Fibroblast of mammary gland (primary cell): ENCODE measurements at regions not wholly inside any gene's neighbourhood (a gene's known extent, or its start where the extent isn't known, plus 50 kb on each side); places are given as distances from the start of the nearest gene placed in this dataset.

Experiments
- DNase-seq: peaks from one replicate; pipeline ENCODE4 v3.0.0-alpha.2; 2010; ENCODE audit warnings: low read depth
- H3K4me3 ChIP-seq: 2 replicates; pipeline ENCODE4 v1.5.1; 2011; ENCODE audit warnings: low read depth, mild to moderate bottlenecking, low read length, moderate library complexity; ENCODE audit not compliant: control insufficient read depth
- TF ChIP-seq, protein P1 (sequence below): conservative IDR thresholded peaks from 2 replicates; pipeline ENCODE4 v1.5.1; 2011; ENCODE audit warnings: low read depth, low read length, inconsistent platforms; ENCODE audit not compliant: control insufficient read depth, insufficient read depth

DNA sequence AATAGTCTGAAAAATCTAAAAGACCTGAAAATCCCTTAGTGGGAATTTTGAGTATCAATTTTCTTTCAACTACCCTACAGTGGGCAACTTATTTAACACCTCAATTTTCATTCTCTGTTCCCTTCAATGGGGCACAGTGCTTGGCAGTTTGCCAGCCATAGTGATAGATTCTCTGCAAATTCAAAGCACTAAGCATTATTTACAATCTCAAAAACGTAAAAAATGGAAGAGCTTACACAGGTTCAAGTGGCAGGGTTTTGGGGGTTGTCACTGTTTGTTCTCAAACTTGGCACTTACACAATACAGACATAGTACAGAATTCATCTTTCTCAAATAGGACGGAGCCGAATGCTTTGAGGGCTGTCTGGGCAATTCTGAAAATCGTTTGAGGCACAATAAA, 515.0 kb downstream of the EFNA5 start:
- no peak for DNase-seq
- H3K4me3 ChIP-seq, result no peak overlapping the region
- TF ChIP-seq, protein P1, sequence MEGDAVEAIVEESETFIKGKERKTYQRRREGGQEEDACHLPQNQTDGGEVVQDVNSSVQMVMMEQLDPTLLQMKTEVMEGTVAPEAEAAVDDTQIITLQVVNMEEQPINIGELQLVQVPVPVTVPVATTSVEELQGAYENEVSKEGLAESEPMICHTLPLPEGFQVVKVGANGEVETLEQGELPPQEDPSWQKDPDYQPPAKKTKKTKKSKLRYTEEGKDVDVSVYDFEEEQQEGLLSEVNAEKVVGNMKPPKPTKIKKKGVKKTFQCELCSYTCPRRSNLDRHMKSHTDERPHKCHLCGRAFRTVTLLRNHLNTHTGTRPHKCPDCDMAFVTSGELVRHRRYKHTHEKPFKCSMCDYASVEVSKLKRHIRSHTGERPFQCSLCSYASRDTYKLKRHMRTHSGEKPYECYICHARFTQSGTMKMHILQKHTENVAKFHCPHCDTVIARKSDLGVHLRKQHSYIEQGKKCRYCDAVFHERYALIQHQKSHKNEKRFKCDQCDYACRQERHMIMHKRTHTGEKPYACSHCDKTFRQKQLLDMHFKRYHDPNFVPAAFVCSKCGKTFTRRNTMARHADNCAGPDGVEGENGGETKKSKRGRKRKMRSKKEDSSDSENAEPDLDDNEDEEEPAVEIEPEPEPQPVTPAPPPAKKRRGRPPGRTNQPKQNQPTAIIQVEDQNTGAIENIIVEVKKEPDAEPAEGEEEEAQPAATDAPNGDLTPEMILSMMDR, result no peak

DNA sequence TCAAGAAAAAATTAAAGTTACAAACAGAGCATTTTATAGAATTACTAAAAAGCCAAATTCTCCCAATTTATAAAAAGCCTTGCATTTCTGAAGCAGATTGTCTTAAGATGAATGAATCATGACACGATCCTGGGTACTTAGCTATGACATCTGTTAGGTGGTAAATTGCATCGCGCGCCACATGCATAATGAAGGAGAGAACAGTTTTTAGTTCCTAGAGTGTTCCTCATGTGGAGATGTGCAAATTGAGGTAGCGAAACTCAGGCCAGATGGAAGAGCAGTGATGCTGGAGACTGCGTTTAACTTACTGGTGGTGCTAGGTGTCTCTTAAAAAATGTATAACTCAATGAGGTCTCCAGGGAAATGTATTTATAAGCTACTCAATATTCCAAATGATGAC, 516.1 kb downstream of the EFNA5 start:
- no peak overlapping the region for H3K4me3 ChIP-seq
- no peak for DNase-seq
- TF ChIP-seq, protein P1, result no peak

DNA sequence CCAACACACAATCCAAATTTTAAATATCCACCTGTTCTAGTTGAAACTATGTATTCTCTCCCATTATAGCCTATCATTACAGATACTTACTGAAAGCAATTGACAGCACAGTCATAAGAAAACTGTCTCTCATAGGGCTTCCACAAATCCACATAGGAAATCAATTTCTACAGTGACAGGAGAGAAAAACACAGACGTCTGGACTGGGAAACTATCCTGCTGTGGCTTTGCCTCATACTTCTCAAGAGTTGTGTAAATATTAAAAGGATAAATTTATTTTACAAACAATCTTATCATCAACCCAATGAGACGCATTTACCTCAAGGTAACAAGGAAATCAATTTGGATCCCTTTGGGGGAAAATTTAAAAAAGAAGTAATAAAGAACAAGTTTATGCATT, 517.5 kb downstream of the EFNA5 start:
- no peak overlapping the region for H3K4me3 ChIP-seq
- TF ChIP-seq, protein P1, result no peak
- DNase-seq, result no peak

DNA sequence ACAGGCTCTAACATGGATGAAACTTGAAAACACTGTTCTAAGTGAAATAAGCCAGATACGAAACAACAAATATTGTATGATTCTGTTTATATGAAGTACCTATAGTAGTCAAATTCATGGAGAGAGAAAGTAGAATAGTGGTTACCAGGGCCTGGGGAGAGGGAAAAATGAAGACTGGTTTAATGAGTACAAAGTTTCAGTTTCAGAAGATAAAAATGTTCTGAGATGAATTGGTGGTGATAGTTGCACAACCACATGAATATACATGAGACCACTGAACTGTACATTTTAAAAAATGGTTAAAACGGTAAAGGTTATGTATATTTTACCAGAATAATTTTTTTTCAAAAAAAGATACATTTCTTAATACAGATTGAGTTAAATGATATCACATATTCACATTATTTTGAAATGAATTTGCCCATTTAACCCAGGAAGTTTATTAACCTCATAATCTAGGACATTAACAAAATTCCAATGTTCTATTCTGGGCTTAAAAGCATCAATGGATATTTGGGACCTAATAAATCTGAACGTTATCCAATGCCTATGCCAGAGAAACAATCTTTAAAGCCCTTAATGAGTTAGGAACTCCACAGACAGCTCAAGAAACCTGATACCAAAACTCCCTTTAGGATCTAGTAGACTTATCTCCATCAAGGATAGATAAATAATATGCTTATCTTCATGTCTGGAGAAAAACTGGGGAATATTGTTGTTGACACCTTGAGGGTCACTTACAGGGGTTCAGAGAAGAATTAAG, 521.3 kb downstream of the EFNA5 start:
- no peak overlapping the region for H3K4me3 ChIP-seq
- TF ChIP-seq, protein P1, result no peak
- DNase-seq, result no peak

DNA sequence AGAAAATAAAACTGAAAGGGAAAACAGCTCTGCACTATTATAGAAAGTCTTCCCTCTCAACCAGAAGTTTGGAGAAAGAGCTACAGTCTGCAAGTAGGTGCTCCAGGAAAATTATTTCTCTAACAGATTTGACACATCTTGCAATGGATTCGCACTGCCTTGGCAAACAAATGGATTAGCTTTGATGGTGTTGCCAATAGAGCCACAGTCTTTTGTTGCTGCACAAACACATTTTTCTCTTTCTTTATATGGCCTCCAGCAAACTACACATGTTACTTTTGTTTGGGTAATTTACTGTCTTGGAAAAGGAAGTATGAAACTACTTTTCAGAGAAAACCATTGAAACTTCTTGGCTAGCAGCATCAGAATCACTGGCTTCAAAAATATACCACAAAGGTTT, 523.1 kb downstream of the EFNA5 start:
- TF ChIP-seq, protein P1, result no peak

DNA sequence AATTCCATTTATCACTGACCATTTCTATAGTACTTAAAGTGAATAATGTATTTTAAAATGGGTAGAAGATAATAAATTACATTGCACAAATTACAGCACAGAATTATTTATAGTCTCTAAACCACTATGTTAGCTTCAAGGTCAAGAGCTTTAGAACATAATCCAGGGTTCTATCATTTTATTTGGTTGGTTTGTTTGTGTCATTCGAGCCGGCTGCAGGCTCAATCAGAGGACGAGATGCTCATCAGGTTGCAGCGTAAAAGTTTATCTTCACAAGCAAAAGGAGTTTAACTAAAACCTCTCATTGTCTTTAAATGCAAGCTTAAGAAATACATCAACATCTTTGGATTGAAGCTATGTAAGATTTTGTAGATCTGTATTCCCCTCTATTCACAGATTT, 523.8 kb downstream of the EFNA5 start:
- H3K4me3 ChIP-seq, result no peak overlapping the region
- TF ChIP-seq, protein P1, result no peak
- DNase-seq, result no peak

More for the DNA sequence above, 523.1 kb downstream of the EFNA5 start:
- no peak overlapping the region for H3K4me3 ChIP-seq
- no peak for DNase-seq

DNA sequence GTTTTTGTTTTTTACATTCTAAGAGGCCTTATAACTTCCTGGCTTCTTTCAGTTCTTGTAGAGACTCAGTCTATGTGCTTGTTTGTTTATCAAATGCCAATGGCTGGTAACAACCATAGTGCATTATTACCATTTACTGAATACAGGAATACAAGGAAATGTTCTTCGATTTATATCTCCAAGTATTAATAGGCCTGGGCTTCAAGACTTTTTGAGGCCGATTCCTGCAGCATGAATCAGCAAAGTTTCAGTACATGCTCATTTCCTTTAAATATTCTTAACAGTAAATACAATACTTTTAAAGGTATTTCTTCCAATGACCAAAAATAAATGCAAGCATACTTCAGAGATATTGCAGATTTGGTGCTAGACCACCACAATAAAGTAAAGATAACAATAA, 535.3 kb downstream of the EFNA5 start:
- DNase-seq, result peak; percentile 8
- H3K4me3 ChIP-seq, result no peak overlapping the region
- TF ChIP-seq, protein P1, result no peak
